ENCODE measurements at regions not wholly inside any gene's neighbourhood (a gene's known extent, or its start where the extent isn't known, plus 50 kb on each side); places are given as distances from the start of the nearest gene placed in this dataset.

DNA sequence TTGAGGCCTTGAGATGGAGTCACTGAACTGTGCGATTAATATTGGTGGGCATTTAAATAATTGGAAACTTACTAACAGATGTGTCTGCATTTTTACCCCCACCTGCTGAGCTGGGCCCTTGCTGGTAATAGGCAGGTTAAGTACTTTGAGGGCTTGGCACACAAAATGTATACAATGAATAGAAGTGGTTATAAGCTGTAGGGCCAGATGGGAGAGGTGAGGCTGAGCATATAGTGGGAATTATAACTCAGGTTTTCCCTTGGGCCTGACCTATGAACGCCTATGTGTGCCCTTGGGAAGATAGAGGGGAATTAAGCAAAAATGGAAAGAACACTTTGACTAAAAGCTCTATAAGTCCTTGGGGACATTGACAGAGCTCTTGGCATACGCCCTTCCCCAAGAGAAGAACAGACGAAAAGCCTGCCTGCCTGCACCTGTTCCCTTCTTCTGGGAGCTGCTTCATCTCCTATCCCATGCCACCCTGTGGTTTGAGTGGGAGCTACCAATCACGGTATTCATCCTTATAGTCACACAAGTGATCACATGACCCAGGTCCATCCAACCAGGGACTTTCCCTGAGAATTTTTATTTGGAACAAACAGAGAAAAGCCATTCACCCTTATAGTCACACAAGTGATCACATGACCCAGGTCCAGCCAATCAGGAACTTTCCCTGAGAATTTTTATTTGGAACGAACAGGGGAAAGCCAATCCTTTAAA, 260.7 kb upstream of the CSF3R start:
- H3K4me3 ChIP-seq (ENCODE audit: low read depth, low read length), result no peak overlapping the region
- no peak for DNase-seq (ENCODE audit: low read depth)
- H3K36me3 ChIP-seq (ENCODE audit: control insufficient read depth, insufficient read depth, low read length), result no peaks in the 10 kb centered on the region
- TF ChIP-seq, protein P1, sequence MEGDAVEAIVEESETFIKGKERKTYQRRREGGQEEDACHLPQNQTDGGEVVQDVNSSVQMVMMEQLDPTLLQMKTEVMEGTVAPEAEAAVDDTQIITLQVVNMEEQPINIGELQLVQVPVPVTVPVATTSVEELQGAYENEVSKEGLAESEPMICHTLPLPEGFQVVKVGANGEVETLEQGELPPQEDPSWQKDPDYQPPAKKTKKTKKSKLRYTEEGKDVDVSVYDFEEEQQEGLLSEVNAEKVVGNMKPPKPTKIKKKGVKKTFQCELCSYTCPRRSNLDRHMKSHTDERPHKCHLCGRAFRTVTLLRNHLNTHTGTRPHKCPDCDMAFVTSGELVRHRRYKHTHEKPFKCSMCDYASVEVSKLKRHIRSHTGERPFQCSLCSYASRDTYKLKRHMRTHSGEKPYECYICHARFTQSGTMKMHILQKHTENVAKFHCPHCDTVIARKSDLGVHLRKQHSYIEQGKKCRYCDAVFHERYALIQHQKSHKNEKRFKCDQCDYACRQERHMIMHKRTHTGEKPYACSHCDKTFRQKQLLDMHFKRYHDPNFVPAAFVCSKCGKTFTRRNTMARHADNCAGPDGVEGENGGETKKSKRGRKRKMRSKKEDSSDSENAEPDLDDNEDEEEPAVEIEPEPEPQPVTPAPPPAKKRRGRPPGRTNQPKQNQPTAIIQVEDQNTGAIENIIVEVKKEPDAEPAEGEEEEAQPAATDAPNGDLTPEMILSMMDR (IDR thresholded peaks at IDR 0.05; ENCODE audit: insufficient read depth, low read depth, low read length), result no peak
- ChIA-PET CTCF (interaction anchor here (0.8 to 1.0 kb wide), 2 partner anchors 31 to 228 kb away, joined by 3 to 4 read pairs; no protein-coding TSS in a partner anchor), POLR2A (no interaction called here)
- no peaks in the 10 kb centered on the region for H3K27me3 ChIP-seq (ENCODE audit: control insufficient read depth, insufficient read depth, low read length)

- Histone ChIP-seq H3K4me3 (ENCODE audit: low read depth, low read length) (no peak overlapping the region), H3K27me3 (ENCODE audit: control insufficient read depth, insufficient read depth, low read length) (no peaks in the 10 kb centered on the region), H3K36me3 (ENCODE audit: control insufficient read depth, insufficient read depth, low read length) (no peaks in the 10 kb centered on the region)
- ChIA-PET CTCF (no interaction called here), POLR2A (no interaction called here)
- TF ChIP-seq, protein P1 (IDR thresholded peaks at IDR 0.05; ENCODE audit: insufficient read depth, low read depth, low read length), result no peak
- no peak for DNase-seq (ENCODE audit: low read depth)
Observed at GRCh38 chr1:36741066-36741465, 258.4 kb upstream of the CSF3R start.

GRCh38 chr1:36740446-36740845, 257.7 kb upstream of the CSF3R start:
- CTCF ChIA-PET, result no interaction called here
- H3K27me3 ChIP-seq (ENCODE audit: control insufficient read depth, insufficient read depth, low read length), result no peaks in the 10 kb centered on the region
- TF ChIP-seq, protein P1 (IDR thresholded peaks at IDR 0.05; ENCODE audit: insufficient read depth, low read depth, low read length), result no peak
- POLR2A ChIA-PET, result no interaction called here
- no peak for DNase-seq (ENCODE audit: low read depth)
- no peak overlapping the region for H3K4me3 ChIP-seq (ENCODE audit: low read depth, low read length)
- no peaks in the 10 kb centered on the region for H3K36me3 ChIP-seq (ENCODE audit: control insufficient read depth, insufficient read depth, low read length)

- H3K4me3 ChIP-seq (ENCODE audit: low read depth, low read length), result no peak overlapping the region
- no peaks in the 10 kb centered on the region for H3K36me3 ChIP-seq (ENCODE audit: control insufficient read depth, insufficient read depth, low read length)
- H3K27me3 ChIP-seq (ENCODE audit: control insufficient read depth, insufficient read depth, low read length), result no peaks in the 10 kb centered on the region
- ChIA-PET CTCF (no interaction called here), POLR2A (no interaction called here)
- DNase-seq (ENCODE audit: low read depth), result no peak
- TF ChIP-seq, protein P1 (IDR thresholded peaks at IDR 0.05; ENCODE audit: insufficient read depth, low read depth, low read length), result no peak
Observed at GRCh38 chr1:36739703-36740289, 257.1 kb upstream of the CSF3R start.

- TF ChIP-seq, protein P1 (IDR thresholded peaks at IDR 0.05; ENCODE audit: insufficient read depth, low read depth, low read length), result no peak
- CTCF ChIA-PET, result no interaction called here
- no peak for DNase-seq (ENCODE audit: low read depth)
- POLR2A ChIA-PET, result no interaction called here
- Histone ChIP-seq H3K36me3 (ENCODE audit: control insufficient read depth, insufficient read depth, low read length) (no peaks in the 10 kb centered on the region), H3K4me3 (ENCODE audit: low read depth, low read length) (no peak overlapping the region), H3K27me3 (ENCODE audit: control insufficient read depth, insufficient read depth, low read length) (no peaks in the 10 kb centered on the region)
Observed at GRCh38 chr1:36738245-36738644, 255.5 kb upstream of the CSF3R start.
